GM21723 (cell line): ENCODE measurements at regions not wholly inside any gene's neighbourhood (a gene's known extent, or its start where the extent isn't known, plus 50 kb on each side); places are given as distances from the start of the nearest gene placed in this dataset.

Experiments used
- ATAC-seq: cut with Tn5 transposase; IDR thresholded peaks from one replicate; pipeline ENCODE4 v1.9.1; 2021; ENCODE audit warnings: mild to moderate bottlenecking, moderate library complexity; ENCODE audit not compliant: unreplicated experiment

DNA sequence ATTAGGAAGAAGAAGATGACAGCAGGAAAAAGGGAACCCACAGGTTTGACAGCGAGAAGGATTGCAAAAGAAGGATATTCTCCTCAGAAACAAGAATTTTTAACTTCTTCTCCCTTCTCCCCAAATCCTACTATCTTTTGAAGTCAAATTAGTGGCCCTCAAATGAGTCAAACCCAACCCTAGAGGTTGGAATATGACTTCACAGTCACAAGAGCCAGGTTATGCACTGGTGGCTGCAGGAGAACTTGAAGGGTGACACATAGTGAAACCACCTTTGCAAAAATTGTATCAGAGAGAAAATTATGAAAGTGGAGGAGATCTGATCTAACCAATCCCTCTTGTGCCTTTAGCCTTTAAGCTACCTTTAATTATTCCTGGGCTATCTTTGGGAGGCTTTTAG, 386.2 kb upstream of the CCDC196 start:
- ATAC-seq, result peak; percentile 56

DNA sequence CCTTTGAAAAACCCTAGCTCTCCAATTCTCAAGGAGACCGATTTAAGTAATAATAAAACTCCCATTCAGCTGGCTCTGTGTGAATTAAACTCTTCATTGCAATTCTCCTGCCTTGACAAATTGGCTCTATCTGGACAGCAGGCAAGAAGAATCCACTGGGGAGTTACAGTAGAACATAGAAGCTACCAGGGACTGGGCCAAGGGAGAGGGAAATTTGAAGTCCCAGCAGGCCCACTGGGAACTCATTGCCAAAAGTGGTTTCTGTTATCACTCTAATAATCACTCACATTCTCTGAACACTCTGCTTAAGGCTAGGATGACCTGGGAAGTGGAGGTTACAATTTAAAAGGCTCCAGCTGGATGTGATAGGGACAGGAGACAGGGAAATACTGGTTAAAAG, 384.5 kb upstream of the CCDC196 start:
- ATAC-seq, result no peak

DNA sequence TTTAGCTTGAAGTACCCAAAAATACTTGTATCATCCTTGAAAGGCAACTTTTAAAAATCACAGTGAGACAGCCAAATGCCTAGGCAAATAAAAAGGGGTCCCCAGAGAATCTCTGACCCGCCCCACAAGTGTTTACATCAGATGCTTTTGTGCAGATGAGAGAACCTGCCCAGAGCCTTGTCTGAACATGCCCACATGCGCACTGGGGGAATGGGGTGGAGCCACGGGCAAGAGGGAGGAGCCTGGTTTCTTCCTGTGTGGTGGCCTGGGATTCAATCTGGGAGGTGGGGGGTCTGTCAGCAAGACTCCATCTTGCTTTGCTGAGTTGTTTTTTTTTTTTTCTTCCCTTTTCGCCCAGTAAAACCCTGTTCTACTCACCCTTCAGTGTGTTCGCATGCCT, 381.7 kb upstream of the CCDC196 start:
- ATAC-seq, result no peak

- no peak for ATAC-seq
These were observed 380.4 kb upstream of the CCDC196 start for GRCh38 chr14:66105815-66106214.

DNA sequence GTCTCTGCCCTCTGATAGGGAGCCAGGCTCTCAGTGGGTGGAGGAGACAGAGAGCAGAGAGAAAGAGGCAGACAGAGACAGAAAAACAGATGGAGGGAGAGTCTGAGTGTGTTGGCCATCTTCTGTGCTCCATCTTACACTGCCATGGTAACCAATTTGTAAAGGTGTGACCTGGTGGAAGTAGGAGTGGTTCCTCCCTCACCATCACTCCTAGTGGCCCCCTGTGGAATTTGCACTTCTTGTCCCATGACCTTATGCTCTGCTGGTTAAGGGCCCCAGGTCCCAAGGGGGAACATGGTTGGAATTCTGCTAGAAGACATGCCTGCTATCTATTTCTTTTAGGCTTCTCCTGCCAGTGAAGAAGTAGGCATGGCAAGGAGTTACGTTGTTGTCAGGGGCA, 376.7 kb upstream of the CCDC196 start:
- no peak for ATAC-seq

- no peak for ATAC-seq
These were observed 374.3 kb upstream of the CCDC196 start for GRCh38 chr14:66111891-66112290.

DNA sequence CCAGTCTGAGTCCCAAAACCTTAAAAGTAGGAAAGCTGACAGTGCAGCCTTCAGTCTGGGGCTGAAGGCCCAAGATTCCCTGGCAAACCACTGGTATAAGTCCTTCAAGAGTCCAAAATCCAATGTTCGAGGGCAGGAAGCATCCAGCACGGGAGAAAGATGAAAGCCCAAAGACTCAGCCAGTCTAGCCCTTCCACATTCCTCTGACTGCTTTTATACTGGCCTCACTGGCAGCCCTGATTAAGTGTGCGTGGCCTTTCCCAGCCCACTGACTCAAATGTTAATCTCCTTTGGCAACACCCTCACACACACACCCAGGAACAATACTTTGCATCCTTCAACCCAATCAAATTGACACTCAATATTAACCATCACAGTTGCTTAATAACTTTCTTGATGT, 372.1 kb upstream of the CCDC196 start:
- no peak for ATAC-seq

- ATAC-seq, result no peak
These were observed 370.2 kb upstream of the CCDC196 start for GRCh38 chr14:66115740-66116502.

DNA sequence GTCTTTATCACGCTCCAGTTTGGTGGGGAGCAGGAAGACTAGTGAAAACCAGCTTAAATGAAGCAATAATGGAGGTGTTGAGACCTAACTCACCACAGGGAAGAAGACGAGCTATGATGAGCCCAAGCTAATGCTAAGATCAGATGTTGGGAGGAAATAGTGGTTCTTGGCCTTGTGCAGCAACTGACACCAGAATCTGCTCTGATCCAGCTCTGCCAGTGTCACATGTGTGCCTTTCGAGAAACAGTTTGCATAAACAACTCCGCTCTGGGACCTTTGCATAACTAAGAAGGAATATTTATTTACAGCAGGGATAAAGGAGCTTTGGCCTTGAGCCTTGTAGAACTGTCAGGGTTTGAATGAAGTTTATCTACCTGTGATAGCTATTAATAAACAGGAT, 369.4 kb upstream of the CCDC196 start:
- no peak for ATAC-seq

DNA sequence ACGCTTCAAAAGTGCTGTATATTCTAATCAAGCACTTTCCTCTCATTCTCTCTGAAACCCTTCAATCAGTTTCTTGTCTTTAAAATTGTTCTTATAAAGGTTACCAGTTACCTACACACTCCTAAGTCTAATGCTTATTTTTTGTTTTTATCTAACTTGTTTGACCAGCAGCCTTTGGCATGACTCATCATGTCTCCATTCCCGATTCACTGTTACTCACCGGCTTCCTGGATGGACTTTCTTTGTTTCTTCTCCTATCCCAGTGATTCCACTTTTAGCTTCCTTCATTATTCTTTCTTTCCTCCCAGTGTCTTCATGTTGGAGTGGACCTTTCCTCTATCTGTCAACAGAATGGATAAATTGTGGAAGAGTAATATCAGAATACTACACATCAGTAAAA, 368.6 kb upstream of the CCDC196 start:
- ATAC-seq, result no peak

GRCh38 chr14:66119606-66120231, 366.5 kb upstream of the CCDC196 start:
- no peak for ATAC-seq

DNA sequence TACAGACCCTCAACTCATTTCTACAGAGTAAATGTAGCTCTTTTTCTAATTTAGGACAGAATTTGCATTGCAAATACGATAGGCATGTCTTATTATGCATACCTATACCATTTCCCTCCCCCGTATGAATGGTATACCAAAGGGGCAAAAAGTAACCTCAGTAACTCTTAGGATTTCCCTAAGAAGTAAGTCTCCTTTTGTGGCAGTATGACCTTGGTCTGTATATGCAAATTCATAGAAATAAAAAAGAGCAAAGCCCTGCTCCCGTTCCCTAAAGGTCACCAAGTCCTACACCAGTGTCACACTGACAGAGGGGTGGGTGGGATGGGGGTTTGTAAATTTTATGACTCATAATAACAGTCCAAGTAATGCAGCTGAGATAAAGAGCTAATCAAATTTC, 365.8 kb upstream of the CCDC196 start:
- no peak for ATAC-seq

DNA sequence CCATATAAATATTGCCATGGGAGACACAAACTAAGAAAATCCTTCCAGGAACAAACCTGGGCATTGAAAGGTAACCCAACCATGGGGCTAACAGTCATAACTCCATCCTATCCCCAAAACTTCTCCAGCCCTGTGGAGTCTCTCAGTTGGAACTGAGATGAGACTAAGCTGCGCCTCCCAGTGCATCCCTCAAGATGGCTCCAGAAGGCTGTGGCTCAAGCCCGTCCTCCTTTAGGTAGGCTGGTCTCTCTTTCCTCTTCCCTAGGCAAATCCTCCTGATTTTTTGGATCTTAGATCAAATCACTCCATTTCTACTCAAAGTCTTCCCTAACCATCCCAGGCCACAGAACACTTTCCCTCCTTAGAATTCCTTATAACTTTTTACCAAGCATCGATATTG, 364.3 kb upstream of the CCDC196 start:
- ATAC-seq, result no peak

DNA sequence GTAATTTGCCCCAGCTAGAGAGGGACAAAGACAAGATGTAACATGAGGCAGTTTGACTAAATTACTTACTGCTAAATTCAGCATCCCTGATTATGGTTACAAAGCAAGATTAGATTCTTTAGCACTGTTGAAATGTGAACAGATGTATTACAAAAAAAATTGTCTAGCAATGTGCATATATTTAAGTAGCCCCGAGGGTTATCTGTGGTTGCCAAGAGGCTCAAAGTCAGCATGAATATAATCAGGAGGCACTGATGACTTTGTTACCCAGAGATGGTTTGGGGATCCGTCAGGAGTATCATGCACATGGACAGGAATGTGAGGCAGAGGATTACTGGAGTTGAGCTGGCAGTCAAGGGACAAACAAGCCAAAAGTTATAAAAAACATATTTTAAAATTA, 356.9 kb upstream of the CCDC196 start:
- ATAC-seq, result no peak

- ATAC-seq, result no peak
These were observed 355.1 kb upstream of the CCDC196 start for GRCh38 chr14:66131111-66131510.

DNA sequence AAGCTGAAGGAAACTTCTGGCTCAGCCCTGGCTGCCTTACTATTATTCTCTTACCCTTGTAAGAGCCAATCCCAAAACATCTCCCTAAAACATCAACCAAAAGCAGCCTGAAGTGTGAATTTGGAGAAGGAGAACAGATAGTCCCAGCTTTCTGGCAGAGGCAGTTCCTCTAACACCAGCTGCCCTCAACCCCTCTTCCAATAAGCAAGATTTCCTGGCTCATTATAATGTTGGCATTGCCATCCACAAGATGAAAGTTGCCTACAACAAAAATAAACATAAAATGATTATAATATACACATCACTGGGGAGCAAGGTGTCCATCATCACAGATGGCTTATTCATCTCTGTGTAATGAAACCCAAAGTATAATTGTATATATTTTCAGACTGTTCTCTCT, 352.5 kb upstream of the CCDC196 start:
- ATAC-seq, result no peak

- no peak for ATAC-seq
These were observed 350.3 kb upstream of the CCDC196 start for GRCh38 chr14:66135831-66136230.

- no peak for ATAC-seq
These were observed 349.1 kb upstream of the CCDC196 start for GRCh38 chr14:66137081-66137480.

DNA sequence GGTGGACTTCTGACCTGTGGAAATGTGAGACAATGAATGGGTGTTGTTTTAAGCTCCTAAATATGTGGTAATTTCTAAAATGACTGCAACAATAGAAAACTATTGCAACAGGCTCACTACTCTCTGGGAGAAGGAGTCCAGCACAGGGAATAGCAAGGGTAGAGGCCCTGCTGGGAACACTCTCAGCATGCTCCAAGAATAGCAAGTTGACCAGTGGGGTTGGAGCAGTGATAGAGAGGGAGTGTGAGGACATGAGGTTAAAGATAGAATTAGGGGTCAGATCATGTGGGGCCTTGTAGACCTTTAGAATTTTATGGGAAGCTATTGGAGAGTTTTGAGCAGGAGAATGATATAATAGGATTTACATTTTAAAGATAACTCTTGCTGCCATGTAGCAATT, 346.7 kb upstream of the CCDC196 start:
- ATAC-seq, result no peak

- peak; percentile 71 for ATAC-seq
These were observed 345.8 kb upstream of the CCDC196 start for GRCh38 chr14:66140213-66140918.

DNA sequence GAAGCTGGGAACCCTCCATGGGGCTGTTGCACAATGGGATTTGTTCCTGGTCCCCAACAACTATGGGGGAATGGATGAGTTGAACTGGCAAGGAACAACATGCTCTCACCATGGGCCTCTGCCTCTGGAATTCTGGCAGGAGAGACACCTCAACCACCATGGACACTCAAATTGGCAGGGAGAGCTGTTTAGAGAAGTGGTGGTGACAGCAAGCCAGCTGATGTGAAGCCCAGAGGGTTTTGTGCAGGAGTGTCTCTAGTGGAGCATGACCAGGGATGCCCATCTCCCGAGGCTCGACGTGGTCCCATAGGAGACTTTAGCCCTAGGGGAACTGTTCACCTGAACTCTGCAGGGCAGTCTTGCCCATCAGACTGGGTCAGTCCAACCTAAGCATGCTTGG, 345.2 kb upstream of the CCDC196 start:
- no peak for ATAC-seq

GRCh38 chr14:66141733-66142132, 344.4 kb upstream of the CCDC196 start:
- ATAC-seq, result no peak
